ENCODE measurements at regions not wholly inside any gene's neighbourhood (a gene's known extent, or its start where the extent isn't known, plus 50 kb on each side); places are given as distances from the start of the nearest gene placed in this dataset.

GRCh38 chr7:86999750-87000149 is 59.7 kb downstream of the ELAPOR2 start:
- TF ChIP-seq CTCF (IDR thresholded peaks at IDR 0.05 in 8 of 11, conservative IDR thresholded peaks at IDR 0.05 in 3 of 11) (no peak), POLR2A (IDR thresholded peaks at IDR 0.05) (no peak)

All from spleen (tissue), 7 donors.